ENCODE measurements at regions not wholly inside any gene's neighbourhood (a gene's known extent, or its start where the extent isn't known, plus 50 kb on each side); places are given as distances from the start of the nearest gene placed in this dataset.
"Not testable (repeated sequence)": the region's sequence is repeated elsewhere in the genome, so short reads cannot be mapped to it uniquely, and the experiment has no call there.

DNA sequence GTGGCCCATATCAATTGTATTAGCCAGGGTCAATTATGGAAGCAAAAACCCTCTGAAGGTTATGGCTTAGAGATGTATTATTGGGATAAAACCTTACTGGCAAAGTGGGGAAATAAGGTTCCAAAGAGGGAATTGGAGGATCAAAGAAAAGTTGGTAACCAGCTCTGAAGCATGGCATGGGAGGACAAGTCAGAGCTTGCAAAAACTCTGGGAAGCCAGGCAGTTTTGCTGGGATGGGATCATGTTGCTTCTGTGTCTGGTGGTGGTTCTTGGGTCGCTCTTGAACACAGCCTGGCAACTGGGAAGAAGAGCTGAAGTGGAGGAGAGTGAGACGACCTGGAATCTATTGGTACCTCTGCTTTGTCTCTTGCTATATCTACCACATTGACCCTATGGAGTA, 162.6 kb downstream of the PMAIP1 start:
- no peak for DNase-seq (ENCODE audit: low read depth)

DNA sequence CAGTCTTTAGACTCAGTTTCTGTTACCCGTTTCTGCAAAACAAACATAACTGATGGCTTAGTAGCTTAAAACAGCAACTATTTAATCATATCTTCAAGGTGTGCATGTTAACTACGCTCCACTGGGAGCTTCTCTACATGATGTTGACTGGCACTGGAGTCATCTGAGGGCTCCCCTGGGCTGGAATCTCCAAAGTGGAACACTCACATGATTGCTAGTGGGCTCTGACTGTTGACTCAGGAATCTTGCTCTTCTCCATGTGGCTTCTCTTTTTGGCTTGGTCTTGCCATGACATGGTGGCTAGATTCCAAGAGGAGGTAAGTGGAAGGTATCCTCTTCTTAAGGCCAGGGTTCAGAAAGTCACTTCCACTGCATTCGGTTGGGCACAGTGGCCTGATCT, 160.8 kb downstream of the PMAIP1 start:
- DNase-seq (ENCODE audit: low read depth): no peak

DNA sequence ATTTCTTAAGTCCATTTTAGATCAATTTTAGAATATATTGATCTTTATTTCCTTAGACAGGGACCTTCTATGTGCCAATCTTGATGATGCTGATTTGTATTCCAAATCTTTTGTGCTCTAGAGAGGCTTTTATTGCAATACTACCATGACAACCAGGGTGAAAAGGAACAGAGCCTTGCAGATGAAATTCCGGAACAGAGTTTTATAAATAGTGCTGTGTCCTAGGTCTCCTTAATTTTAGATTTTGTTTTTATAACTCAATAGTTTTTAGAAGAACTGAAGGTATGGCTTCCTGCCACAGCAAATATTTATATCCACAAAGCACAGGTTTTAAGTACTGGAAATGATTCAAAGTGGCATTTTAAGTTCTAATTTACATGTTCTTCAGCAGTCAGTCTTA, 160.2 kb downstream of the PMAIP1 start:
- DNase-seq (ENCODE audit: low read depth): no peak

DNA sequence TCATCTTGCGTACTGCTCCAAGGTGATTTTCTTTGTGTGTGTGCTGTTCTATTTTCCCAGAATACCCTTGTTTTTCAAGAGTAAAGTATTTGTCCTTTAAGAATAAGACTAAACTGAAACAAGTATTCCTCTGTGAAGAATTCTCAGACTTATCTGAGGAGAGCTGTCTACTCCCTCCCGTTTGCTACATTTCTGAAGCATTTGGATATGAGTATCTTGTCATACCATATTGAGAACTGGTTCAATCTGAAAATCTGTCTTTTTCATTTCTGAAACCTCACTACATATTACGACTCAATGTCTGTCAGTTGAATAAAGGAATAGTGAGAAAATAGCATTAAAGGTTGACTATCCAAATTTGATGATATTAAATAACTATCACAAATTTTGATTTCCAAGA, 159.4 kb downstream of the PMAIP1 start:
- no peak for DNase-seq (ENCODE audit: low read depth)

DNA sequence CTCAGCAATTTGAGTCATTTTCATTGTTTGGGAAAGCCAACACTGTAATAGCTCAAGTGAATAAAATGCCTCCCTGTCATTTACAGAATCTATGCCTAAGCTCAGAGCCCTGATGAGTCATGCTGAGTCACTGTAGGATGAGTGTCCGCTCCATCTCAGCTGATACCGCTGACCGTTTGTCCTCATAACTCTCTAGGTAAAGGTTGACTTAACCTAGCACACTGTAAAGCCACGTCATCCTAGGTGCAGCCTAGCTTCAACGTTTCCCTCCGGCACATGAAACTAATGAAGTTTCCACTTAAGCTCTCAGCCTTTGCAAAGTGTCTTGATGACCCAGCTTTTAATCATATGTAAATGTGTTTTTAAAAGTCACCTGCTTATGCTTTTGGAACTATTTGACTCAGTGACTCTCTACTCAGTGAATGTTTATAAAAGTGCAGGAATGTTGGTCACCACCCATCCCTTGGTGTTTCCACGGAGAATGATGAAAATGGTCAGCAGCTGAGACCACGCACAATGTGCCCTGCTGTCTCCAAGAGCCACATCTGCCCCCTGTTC, 154.0 kb downstream of the PMAIP1 start:
- no peak for DNase-seq (ENCODE audit: low read depth)

DNA sequence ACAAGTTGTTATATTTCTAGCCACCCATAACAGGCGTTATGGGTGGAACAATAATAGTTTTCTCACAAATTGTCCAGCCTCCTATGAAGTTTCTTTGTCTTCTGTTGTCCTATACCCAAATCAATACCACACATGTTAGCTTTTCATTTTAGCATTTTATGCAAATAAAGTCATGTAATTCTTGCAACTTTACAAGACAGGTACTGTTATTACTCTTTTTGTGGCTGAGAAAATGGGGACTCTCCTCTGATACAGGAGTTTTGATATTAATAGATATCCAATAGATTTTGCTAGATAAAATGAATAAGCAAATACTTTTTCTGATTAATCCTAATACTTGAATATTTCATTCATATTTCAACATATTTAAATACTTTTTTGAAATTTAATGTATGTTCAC, 151.0 kb downstream of the PMAIP1 start:
- no peak for DNase-seq (ENCODE audit: low read depth)

DNA sequence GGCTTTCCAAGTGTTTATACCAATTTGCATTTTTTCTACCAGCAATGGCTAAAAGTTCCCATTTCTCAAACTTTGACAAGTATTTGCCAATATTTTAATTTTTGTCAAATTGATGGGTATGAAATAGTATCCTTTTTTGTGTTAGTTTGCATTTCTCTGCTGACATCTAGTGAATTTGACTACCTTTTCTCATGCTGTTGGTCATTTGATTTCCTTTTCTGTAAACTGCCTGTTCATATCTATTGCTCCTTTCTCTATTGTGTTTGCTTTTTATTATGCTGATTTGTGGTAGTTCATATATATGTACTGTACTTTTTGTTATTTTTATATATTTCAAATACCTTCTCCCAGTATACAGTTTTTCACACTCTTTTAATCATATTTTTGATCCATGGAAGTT, 149.4 kb downstream of the PMAIP1 start:
- no peak for DNase-seq (ENCODE audit: low read depth)

DNA sequence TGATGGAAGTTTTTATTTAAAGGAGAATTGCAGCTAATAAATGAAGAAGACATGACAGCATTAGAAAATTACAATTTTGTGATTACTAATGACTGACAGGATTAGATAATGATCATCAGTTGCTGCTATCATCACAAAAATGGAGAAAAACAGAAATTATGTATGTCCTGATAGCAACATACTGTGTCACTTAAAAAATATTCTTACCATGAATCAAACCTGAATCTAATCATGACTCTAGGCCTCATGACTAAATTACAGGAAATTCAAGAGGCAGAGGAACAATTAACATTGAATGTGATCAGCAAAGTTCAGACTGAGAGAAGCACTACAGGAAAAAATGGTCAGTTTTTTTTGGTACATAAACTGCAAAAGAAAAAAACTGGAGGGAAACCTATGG, 147.8 kb downstream of the PMAIP1 start:
- no peak for DNase-seq (ENCODE audit: low read depth)

DNA sequence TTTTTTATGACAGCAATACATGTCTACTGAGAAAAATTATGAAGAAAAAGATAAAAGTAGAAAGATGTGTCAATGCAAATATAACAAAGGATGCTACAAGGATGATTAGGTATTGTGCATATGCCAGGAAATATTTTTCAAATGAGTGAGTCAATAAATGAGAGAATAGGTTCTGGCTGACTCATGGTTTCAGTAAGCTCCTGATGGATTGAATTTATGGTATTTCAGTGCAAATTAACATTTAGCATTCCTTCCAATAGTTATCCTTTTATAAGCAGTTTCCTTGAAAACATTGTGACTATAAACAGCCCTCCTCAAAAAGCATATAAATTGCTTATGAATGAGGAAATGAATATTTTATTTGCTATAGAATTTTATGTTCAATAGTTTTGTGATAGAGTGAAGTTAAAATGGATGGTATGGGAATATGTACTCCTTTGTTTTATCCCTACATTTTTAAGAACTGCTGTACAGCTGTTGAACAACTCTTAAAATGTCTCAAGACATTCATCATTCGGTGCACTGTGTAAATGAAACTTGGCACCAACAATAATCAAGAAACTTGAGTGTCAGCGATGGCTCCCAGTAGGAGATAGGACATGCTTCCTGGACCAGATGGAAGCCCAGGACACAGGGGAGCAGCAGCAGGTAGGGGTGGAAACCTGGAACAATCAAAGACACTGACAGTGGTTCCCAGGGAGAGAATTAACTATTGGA, 144.7 kb downstream of the PMAIP1 start:
- no peak for DNase-seq (ENCODE audit: low read depth)

DNA sequence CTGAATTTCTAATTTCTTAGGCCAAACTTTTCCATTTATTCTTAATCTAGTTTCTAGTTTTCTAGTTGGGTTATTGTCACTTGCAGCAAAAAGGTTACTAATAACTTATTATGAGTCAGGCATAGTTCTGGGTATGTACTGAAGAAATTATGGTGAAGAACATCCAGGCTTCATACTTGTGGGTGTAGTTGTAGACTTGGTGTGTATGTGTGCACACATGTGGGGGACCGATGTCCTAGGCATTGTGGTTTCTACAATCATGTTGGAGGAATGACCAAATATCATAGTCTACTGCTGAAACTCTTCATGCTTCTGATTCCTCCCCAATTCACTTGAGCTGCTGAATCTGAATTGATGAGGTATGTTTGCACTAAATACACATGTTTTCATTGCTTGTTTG, 141.2 kb downstream of the PMAIP1 start:
- DNase-seq (ENCODE audit: low read depth): no peak

DNA sequence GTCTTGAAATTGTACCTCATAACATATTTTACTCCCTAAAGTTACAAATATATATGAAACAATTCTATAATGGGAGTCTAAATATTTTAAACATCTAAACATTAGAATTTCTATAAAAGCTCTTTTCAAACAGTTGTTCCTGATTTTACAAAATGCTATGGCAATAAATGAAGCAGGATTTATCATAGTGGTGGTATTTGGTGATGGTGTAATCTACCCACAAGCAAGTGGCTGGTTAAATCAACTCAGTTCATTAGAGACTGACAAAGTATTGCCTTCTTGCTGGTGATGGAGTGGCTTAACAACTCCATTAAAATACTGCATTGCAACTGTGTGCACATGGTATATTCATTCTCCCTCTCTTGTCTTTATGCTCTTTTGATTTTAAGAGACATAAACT, 138.9 kb downstream of the PMAIP1 start:
- DNase-seq (ENCODE audit: low read depth): no peak

DNA sequence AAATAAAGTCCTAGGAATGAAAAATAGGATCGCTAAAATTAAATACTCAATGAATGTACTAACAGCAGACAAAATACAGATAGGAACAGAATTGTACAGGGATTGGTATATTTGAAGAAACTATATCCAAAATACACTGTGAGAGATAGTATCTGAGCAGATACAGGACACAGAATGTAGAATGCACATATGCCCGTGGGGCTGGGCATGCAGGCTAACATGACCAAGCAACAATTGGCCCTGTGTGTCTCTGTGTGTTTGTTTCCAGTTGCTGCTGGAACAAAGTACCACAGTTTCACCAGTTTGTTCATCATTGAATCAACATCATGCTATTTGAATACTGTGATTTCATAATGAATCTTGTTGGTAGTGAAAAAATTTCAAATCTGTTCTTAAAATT, 127.6 kb downstream of the PMAIP1 start:
- DNase-seq (ENCODE audit: low read depth): no peak

DNA sequence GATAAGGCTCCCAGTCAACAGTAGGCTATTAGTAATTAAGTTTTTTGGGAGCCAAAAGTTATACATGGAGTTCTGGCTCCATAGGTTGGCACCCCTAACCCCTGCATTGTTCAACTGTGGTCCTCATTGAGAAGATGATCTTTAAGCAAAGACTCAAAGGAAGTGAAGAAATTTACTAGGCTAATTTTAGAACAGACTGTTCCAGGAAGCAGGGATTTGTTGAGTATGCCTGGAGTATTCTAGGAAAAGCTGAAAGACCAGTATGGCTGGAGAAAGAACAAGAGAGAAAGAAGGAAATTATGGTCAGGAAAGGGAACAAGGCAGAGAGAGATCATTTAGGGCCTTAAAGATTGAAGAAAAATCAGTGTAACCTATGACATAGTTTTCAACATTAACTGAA, 125.1 kb downstream of the PMAIP1 start:
- no peak for DNase-seq (ENCODE audit: low read depth)

DNA sequence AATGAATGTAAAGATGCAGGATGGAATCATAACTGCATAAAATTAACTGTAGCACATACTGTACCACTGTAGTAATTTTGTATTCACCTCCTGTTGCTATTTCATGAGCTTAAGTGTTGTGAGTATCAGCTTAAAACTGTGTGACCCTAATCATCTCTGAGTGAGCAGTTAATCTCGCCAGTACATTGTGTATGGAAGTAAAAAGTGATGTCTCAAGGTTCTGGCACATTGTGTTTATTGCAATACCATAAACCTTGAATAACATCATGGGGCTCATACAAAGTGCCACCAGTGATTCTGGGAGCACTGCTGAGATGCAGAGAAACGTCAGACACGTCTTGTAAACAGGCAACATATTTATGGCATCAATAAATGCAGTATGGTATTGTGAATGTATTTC, 124.5 kb downstream of the PMAIP1 start:
- no peak for DNase-seq (ENCODE audit: low read depth)

DNA sequence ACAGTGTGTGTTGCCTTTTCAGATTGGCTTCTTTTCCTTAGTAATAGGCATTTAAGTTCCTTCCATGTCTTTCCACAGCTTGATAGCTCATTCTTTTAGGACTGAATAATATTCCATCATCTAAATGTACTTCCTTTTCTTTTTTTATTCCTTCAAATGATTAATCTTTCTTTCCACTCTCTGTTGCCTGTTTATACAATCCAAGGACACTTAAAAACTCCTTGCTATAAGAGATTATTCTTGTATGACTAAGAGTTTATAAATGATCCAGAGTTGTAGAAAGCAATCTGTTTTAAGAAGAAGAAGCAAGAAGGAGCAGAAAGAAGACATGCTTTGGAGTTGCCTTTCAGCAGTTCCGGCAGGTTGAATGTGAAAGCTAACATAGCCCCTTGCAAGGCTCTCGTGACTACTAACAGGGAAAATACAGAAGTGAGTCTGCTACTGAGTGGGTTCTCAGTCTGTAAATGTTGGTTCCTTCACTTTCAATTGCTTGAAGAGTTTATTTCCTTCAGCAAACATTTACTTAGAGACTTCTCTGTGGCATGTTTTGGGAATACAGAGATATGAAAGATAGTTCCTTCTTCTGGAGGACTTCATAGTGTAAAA, 123.0 kb downstream of the PMAIP1 start:
- no peak for DNase-seq (ENCODE audit: low read depth)

DNA sequence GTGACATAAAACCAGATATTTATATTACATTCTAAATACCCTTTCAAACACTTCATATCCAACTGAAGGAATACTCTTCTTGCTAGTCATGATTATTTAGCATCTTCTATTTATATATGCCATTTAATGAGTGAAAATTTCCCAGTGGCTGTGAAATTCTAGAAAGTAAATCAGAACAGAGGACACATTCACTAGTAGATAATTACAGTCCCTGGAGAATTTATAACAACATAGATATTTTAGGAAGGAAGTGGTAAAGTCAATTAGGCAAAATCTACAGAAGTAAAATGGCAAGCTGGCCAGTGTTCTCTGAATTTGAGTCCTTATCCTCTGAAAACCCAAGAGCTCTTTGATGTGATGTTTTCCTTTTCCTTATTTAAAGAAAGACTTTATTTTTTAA, 121.8 kb downstream of the PMAIP1 start:
- DNase-seq (ENCODE audit: low read depth): no peak

DNA sequence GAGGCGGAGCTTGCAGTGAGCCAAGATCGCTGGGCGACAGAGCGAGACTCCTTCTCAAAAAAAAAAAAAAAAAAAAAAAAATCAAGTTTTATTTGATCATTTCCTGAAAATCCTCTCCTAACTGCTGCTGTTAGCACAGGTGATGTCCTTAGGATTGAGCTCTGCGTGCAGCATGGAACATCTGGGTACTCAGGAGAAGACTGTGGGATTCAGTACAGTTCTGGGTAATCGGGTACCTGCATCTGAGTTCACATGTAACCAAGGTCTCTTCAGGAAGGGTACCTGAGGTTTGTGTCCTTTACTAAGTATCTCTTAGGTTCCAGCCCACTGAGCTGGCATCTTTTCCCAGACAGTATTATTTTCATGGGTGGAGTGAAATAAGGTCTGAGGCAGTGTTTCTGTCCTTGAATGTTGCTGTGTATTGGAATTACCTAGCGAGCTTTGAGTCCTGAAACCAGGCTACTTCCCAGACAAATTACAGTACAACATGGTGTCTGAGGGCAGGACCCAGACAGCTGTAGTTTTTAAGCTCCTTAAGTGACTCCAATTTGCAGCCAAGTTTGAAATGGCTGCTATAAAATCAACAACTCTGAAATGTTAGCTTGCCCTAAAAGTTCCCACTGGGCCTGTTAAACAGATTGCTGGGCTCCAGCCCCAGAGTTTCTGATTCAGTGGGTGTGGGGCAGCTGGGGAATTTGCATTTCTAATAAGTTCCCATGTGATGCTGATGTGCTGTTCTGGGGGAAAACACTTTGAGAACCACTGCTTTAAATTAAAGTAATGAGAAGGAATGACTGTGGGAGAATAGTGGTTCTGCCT, 120.5 kb downstream of the PMAIP1 start:
- no peak for DNase-seq (ENCODE audit: low read depth)

DNA sequence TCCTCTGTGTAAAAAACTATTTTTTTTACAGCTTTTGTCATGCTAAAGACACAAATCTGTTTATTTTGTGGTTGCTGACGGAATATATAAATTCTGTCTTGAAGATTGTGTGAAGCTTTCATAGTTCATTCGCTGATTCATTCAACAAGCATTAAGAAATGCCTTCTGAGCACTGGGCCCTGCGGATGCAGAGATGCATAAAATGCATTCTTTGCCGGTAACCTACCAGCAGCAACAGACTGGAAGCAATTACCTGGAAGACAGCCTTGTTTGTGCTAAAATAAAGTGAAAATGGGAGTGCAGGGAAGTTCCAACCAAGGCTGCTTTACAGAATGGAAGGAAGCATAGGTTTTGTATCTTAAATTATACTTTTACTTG, 119.7 kb downstream of the PMAIP1 start:
- no peak for DNase-seq (ENCODE audit: low read depth)

DNA sequence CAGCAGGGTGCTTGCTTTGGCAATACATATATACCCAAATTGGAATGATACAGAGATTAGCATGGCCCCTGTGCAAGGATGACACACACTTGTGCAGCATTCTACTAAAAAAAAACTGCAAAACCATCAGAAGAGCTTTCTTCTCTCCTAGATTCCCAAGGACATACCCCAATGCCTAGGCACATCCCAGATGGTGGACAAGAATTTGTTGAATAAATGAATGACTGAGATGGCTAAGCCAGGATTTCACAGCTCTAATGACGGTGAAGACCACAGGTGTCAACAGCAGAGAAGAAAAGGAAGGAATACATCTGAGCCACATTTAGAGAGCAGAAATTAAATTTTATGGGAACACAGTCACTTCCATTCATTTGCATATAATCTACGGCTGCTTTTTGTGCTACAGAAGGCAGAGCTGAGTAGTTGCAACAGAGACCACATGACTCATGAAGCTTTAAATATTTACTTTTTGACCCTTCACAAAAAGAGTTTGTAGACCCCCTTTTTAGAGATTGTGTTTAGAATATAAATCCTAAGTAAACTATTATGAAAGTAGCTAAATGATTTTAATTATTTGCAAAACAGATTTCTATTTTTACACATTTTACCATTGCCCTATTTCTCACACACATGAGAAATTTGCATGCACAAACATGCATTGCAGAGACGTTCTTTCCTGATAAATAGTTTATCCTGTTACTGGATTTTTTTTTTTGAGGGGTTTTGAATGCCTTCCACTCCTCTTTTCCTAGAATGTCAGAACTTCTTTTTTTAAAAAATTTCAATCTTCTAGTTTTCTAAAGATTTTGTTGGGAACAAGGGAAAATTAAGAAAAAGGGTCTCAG, 119.0 kb downstream of the PMAIP1 start:
- DNase-seq (ENCODE audit: low read depth): no peak

DNA sequence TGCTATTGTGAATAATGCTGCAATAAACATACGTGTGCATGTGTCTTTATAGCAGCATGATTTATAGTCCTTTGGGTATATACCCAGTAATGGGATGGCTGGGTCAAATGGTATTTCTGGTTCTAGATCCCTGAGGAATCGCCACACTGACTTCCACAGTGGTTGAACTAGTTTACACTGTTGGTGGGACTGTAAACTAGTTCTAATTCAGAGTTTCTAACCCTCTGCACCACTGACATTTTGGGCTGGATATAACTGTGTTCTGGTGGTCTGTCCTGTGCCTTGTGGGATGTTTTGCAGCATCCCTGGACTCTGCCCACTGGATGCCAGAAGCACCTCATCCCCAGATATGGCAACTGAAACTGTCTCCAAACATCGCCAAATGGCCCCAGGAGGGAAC, 118.3 kb downstream of the PMAIP1 start:
- DNase-seq (ENCODE audit: low read depth): not testable (repeated sequence)

DNA sequence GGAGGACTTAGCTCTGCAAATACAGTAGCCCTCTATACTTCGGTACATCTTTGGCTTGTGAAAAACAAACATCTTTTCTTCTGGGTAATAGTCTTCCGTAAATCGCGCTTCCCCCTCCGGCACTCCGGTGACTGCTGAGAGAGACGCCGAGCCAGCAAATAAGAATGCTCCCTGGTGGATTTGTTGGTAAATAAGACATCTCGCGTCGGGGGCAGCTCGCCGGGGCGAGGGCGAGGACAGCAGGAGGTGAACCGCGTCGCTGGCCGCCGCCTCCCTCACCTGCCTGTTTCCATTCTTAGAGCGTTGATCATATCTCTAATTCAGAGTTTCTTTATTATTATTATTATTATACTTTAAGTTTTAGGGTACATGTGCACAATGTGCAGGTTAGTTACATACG, 117.6 kb downstream of the PMAIP1 start:
- no peak for DNase-seq (ENCODE audit: low read depth)

DNA sequence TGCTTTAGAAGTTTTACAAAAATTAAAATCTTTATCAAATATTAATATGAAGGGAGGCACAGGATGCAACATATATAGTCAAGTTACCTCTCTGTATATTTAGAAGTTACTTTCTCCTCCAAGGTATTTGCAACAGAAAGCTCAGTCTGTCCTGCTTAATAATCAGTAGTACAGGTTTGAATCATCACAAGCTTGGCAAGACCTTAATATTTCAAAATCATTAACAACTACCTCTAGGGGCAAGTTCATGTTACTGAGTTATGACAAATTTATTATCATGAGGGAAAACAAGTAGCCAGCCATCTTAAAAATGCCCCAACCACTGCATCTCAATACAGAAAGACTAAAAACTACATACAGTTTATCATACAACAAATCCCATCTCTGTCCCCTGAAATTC, 116.0 kb downstream of the PMAIP1 start:
- DNase-seq (ENCODE audit: low read depth): not testable (repeated sequence)

All from stimulated activated CD4-positive, alpha-beta T cell treated with anti-CD3 and anti-CD28 coated beads, Interleukin-2, amount 100 ng/mL, for 4 hours (primary cell).